NCI-H226 (cell line): ENCODE measurements at regions not wholly inside any gene's neighbourhood (a gene's known extent, or its start where the extent isn't known, plus 50 kb on each side); places are given as distances from the start of the nearest gene placed in this dataset.

Experiments used
- DNase-seq: peaks from one replicate; pipeline ENCODE4 v3.0.0-alpha.2; 2015

DNA sequence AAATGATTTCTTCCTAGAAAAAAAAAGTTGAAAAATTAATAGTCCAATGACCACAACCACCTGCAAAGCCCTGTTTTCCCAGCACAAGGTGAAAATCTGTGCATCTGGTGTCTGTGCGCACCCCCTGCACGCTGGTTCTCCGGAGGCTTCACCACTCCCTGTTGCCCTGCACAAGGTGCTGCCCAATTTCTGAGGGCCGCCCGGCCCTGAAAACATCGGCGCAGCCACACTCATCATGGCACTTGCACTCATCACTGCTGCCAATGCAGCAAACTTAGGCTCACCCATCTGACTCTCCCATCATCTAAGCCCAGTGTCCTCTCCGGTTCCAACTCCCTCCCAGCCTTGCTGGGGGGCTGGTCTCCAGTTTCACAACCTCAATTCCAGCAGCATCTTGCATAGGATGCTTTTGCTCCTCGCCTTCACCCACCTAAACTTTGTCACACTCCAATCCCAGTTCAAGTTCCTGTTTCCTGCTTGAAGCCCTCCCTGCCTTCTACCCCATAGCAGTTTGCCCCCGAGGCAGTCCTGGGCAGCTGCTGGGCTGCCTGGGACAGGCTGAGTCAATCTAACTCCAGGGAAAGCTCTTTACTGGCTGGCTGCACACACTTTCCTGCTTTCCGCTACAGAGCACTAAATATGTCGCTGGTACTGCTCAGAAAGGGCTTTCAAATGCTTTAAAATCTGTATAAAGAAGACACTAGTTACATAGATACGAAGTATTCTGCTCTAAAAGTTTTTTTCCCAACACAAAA lies 522.5 kb upstream of the ID2 start:
- no peak for DNase-seq

DNA sequence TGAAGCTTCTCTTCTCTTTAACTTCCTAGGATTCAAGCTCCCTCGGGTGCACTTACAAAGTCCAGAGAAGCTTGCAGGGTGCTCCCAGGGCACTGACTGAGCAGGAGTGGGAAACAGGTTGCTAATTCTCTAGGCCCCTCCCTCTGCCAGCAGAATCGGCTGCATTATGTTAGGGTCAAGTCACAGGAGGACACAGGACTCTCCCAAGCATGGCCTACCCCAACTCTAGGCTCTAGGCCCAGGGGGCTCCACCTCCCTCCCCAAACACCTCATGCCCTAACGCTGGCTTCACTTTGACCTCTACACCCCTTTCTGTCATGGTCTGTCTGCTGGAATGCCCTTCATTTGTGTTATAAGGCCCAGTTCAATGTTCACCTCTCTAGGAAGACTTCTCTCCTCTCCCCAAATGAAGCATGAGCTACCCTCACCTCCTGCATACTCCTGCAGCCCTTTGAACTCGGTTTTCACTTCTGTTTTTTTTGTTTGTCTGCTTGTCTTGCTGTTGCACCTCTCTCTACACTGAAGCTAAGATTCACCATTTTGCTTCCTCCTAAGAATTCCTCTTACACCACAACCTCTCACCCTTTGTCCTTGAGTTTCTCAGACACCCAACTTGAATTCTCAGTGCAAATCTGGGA lies 521.8 kb upstream of the ID2 start:
- no peak for DNase-seq

DNA sequence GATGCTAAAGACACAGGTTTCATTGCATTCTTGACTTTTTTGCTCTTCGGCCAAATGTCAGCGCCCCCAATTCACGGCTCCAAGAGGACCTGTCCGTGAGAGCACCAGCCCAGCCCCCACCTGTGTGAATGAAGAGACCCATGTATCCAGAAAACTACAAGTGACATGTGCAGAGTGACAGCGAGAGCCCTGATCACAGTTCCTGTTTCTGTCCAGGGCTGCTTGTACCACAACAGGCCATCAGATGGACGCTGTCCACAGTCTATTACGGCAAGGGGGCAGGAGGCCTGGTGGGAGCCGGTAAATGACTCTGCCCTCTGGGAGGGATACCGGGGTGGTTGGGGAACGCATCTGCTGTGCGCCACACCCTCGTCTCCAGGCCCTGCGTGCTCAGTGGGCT lies 520.9 kb upstream of the ID2 start:
- no peak for DNase-seq

DNA sequence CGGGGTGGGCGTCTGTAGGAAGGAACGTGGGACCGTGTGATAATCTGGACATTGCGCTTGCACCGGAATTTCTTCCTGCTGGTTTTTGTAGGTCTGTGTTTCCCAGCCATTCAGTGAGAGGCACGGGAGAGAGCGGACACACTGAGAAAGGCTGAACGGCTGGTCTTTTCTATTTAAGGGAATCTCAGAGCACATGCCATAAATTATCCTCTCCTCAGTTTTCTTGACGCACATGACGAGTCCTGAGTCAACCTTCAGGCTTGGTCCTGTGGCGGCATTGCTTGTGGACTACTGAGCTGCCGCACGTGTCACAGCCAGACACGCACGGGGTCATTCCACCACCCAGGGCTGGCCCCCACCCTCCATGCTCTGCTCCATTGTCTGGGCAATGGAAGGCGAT lies 519.3 kb upstream of the ID2 start:
- DNase-seq, result no peak

DNA sequence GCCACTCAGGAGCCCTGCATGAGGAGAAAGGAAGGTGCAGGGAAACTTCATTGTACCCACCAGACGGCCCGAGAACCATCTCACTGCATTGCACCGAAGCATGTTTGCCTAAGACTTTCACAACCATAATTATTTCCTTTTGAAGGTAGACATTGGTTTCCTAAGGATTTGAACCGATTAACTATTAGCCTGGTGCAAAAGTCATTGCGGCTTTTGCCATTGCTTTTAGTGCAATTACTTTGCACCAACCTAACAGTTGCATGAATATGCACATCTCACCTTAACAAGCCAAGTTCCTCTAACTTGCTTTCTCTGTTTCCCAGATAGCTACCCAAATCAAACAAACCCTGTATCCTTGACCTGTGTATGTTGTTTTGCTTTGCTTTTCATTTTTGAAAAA lies 516.3 kb upstream of the ID2 start:
- DNase-seq, result no peak

DNA sequence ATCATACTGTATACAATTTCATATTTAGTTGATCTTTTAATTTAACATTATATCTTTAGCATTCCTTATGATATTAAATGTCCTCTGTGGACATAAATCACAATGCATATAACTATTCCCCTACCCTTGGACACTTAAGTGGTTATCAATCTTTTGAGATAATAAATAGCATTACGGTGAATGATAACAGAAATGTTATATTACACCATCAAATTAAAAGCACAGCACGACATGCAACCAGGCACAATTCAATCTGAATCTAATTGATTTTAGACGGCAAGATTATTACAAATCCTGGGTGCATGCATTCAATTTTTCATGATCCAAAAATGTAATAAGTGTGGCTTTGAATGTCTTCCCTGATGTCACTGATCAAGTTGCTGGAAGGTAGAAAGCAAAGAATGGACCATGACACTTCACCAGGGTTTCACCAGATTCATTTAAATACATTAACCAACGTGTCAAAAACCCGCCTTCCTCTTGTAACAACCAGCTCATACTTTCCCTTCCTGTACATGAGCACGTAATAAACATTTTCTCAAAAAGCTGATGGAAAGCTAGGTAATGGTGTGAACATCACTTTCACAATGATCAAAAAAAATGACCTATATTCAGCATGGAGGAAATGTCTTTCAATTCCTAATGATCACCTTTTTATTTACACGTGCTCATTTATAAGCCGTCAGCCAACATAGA lies 513.7 kb upstream of the ID2 start:
- no peak for DNase-seq

DNA sequence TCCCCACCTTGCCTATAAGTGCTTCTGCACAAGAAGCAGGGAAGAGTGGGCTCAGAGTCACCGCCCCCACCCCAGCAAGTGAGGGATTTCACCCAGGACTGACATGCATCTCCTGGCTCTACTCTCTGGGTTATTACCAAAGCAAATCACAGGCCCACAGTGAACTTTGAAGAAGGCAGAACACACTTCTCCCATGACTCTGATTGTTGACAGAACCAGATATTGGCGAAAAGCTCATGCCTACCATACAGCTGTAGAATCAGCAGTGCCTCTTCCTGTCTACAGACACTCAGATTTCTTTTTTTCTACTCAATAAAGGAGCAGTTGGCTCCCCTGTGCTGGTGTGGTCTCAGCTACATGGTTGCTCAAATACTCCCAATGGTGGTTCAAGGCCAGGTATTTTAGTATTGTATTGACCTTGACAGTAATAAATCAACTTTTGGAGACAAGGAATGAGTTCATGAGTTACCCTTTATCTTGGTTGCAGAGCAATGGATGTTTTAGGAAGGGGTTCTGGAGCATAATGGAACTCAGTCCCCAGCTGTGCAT lies 512.9 kb upstream of the ID2 start:
- no peak for DNase-seq

DNA sequence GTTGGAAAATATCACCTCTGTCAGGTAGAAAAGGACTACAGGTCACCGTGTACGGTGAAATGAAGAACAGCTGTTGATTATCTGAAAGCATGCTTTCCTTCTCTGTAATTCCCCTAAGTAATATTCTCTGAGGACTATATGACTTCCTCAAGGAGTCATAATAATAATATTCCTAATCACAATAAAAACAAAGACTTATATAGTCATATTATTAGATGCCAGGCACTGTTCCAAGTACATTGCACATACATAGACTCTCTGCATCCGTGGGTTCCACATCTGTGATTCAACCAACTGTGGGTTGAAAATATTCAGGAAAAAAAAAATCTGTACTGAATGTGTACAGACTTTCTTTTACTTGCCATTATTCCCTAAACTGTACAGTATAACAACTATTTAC lies 512.4 kb upstream of the ID2 start:
- peak; percentile 66 for DNase-seq

DNA sequence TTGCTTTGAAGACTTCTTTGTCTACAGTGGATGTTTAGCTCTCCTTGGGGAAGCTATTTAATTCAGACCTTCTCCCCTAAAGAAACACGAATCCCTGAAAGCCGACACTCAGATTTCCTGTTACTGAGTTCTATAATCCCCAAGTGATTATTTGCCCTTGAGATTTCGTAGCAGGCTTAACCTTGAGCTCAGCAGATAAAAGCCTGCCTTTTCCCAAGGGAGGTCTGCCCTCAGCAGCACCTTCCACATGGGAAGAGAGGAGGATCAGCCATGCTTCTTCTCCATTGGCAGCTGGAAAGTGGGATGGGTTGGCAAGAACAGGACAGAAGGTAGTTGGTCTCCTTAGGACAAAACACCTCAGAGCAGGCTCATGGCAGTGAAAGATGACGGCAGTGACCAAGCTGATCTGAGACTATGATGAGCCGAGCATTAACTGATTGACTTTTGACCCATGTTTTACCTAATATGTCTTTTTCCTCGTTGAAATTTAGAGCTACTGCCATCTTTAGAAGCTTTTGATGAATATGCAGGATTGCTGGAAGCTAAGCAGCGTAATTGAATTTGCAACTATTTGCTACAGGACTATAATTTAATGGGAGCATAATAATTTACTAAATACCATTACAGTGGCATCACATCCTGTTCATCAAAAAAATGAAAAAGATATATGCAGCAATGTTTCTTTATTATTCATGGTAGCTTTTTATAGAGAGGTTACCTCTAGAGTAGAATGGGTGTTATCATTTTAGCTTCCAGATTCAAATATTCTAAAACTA lies 511.1 kb upstream of the ID2 start:
- no peak for DNase-seq

DNA sequence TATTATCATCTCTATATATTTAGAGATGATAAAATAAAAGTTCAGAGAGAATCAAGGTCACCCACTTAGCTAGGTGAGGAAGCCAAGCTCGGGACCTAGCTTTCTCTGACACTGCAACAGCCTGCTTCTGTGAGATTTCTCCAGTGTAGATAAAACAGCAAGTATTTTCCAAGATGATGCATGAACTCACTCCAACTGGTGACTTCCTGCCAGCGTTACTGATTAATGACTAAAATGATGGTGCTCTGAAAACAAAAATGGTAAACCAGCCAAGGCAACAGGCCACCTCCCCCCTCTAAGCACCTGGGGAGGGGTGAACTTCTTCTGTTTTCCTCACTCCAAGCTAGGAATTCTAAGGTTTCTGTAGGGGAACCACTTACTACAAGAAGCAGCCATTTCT lies 510.2 kb upstream of the ID2 start:
- no peak for DNase-seq

DNA sequence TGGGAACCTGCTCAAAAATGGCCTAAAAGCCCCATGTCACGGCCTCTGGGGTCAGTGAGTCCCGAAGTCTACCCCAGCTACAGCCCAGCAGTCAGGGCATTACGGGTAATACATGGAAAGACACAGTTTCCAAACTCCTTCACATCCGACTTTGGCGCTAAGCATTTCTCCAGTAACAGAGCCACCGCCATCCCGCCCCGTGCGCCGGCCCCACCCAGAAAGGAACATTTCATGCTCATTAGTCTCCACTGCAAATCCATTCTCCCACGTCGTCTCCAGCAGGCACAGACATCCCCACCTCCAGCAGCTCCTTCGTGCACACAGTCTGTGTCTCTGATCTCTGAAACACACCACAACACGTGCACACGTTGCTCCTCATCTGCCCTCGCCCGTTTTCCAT lies 509.2 kb upstream of the ID2 start:
- no peak for DNase-seq

DNA sequence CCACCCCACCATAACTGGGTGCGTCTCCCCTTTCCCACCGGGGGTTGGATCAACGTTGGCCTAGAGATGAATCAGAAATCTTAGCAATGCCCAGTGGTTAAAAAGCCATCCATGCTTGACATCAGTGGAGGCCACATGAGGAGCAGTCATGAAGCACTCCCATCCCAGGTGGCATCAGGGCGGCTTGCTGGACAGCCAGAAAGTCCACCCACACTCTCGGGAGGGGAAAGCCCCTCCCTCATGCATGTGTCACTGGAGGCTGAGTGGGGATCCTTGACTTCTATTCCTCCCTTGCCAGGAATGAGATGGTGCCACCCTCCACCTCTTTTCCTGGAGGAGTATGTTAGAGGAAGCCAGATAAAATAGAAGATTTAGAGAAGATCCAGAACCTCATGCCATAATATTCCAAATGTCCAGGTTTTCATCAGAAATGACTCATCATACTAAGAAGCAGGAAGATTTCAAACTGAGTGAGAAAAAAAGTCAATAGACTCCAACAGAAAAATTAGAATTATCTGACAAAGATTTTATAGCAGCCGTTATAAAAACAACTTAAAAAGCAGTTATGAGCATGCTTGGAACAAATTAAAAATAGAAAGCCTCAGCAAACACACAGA lies 507.1 kb upstream of the ID2 start:
- DNase-seq, result no peak

DNA sequence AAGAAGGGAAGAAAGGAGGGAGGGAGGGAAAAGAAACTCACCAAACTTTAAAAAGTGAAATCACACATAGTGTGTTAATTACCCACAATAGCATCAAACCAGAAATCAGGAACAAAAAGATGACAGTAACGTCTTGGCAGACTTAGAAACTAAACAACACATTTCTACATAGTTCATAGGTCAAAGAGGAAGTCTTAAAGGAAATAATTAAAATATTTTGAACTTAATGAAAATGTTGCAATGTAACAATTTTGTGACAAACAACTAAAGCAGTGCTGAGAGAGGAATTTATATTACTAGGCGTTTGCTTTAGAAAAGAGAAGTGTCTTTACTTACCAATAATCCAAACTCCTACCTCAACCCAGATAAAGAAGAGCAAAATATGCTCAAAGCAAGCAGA lies 505.0 kb upstream of the ID2 start:
- DNase-seq, result no peak

DNA sequence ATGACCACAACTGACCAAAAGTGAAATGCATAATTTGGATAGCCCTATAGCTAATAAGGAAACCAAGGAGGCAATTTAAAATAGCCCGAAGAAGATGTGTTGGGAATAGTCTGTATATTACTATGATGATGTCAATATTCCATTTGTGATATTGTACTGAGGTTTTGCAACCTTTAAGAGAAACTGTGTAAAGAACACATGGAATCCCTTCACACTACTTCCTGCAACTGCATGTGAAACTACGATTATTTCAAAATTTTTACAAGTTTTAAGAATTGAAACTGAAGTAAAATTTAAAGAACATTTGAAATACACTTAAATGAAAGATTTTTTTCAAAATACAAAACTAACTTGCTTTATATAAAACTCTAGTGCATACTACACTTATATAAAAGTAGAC lies 504.3 kb upstream of the ID2 start:
- DNase-seq, result no peak

DNA sequence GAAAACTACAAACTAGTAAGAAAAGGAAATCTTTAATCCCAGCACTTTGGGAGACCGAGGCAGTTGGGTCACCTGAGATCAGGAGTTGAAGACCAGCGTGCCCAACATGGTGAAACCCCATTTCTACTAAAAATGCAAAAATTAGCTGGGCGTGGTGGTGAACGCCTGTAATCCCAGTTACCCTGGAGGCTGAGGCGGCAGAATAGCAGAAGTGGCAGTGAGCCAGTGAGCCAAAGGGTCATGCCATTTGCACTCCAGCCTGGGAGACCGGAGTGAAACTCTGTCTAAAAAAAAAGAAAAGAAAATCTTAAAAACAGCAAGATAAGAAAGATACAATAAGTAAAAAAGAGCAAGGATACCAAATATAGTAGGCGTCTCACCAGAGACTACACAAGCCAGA lies 502.9 kb upstream of the ID2 start:
- DNase-seq, result no peak

DNA sequence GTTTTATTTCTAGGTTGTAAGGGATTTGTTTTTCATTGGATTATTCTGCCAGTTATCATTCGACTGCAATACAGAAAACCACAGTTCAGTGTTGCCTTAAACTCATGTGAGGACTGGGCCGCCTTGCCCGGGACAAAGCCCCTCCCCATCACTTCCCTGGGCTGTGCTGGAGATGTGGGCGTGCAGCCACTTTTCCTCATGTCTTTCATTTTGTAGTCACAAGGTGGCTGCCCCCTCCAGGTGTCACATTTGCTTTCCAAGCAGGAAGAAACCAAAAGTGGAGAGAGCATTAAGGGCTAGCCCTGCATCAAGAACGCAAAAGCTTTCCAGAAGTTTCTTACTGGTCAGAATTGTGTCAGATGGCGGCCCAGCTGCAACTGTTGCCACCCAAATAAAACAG lies 492.5 kb upstream of the ID2 start:
- no peak for DNase-seq

DNA sequence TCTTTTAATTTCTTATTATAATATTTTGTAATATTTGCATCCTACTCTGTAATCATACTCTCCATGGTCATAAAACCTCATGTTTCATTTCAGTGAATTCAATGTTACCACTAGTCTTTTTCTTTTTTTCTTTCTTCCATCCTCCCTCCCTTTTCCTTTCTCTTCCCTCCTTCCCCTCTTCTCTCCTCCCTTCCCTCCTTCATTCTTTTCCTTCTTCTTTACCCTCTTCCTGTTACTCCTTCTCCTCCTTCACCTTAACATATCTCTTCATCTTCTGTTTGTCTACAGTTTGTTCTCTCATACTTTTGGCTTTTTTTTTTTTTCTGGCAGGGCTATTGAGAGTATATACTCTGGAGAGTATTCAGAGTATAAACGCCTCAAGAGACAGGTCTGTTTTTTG lies 491.6 kb upstream of the ID2 start:
- no peak for DNase-seq

DNA sequence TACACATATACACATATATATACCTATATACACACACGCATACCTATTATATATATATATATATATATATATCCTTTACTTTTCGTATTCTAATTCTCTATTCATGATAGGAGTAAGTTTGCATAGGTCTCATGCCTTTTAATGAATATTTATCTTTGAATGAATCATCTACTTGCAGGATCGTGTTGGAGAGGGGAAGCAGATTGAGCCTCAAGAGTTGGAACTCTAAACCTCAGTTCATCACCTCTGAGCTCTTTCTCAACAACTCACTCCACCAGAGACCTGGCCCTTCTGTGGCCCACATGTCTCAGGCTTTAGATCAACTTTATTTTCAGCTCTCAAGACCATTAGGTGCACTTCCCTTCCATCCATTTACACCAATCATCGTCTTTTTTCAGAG lies 490.4 kb upstream of the ID2 start:
- DNase-seq, result no peak

DNA sequence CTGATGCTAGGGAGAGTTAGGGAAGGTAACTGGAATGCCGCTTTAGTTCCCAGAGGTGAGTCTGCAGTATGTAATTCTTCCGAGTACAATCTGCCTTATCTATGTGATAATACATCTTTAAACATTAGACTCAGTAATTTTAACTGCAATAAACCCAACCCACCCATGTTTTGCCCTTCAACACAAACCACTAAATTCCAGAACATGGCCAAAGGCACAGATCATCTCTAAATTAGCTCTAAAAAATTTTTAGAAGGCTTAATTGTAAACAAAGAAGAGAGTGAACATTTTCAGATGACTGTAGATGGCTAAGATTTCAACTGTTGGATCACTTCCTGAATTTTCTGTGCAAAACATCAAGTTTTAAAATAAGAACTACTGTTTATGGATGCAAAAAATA lies 488.7 kb upstream of the ID2 start:
- no peak for DNase-seq

DNA sequence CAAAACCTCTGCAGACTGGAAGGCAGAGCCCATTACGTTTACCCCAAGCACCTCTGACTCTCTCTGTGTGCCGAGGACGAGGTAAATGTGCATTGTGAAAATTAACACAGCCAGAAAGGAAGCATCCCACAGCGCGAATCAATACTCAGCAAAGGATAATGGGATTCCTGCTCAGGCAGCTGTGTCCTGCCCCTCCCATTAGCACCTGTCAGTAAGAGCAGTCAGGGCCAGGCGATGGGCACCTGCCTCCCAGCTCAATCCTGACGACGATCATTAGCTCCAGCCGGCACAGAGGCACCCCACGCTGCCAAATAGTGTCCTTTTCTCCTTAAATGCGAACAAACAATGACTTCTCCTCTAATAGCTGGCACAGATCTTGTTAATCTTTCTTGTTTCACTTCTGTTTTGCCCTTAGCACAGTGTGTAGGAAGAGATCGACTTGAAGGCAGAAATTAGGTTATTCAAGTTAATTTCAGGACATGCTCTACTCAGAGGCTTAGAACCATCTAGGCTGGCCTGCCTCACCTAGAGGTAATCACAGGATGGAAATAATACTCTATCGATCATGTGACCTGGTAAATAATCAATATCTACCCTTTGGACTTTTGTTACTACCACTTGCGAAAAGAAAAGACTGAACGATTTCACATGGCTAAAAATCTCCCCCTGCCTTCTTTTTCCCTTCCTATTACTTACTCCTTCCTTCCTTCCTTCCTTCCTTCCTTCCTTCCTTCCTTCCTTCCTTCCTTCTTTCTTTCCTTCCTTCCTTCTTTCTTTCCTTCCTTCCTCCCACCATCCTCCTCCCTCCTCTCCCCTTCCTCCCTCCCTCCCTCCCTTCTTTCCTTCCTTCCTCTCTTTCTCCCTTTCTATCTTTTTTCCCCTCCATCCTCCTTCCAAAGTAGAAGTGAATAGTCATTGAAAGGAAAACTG lies 487.9 kb upstream of the ID2 start:
- DNase-seq, result no peak

DNA sequence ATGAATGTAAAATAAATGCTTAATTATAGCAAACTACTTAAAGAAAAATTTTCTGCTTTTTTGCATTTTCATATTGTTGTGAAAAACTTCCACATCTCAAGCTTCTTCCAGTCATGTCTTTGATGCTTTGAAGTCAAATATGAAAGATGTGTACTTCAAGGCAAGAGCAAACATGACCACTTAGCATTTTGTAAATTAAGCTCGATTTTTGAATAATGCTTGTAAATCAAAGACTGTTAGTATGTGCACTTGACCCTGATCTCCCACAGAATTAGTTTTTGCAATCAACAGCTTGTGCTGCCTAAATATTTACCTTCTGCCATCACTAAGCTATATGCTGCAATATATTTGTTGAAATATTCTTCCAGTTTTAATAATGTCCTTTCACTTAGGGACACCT lies 486.1 kb upstream of the ID2 start:
- no peak for DNase-seq

DNA sequence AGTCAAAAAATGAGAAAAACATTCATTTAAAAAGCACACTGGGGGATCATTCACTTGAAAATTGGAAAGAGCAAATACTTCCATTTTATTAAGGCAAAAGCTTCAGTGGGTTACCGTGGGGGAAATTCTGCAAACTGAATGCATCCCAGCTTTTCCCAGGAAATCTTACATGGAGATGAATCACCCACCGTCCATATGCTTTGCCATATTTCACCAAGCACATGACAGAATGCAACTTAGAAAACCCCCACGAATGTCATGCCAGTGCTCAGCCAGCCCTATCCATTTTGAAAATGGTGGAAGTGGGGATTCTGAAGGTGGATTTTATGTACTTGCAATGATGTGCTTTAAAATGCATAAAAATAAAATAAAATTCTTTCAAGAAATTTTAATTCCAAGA lies 485.5 kb upstream of the ID2 start:
- DNase-seq, result no peak
